Adrenal gland (tissue), 5 donors: ENCODE measurements at regions not wholly inside any gene's neighbourhood (a gene's known extent, or its start where the extent isn't known, plus 50 kb on each side); places are given as distances from the start of the nearest gene placed in this dataset.

Experiments used
- POLR2A ChIP-seq, 2 donors: fragments of 450-650 bp; IDR thresholded peaks; one replicate each; pipeline ENCODE4 v1.6.1; 2017; ENCODE audit warnings: antibody characterized with exemption in 2 of 2, mild to moderate bottlenecking in 2 of 2, moderate library complexity in 1 of 2
- TF ChIP-seq, protein P1 (sequence below), 6 experiments: fragments of 450-650 bp in 4 of 6; fragments of 200-600 bp in 2 of 6; sonication (generic) in 1 of 6; IDR thresholded peaks; 1 replicate in 5 of 6; 2 replicates in 1 of 6; pipeline versions ENCODE4 v1.5.1 to v1.8.0; 2016 to 2021; ENCODE audit warnings: antibody characterized with exemption in 6 of 6, mild to moderate bottlenecking in 2 of 6, moderate library complexity in 1 of 6
- donor health status: DM: no; HTN: no; CAD: no.

DNA sequence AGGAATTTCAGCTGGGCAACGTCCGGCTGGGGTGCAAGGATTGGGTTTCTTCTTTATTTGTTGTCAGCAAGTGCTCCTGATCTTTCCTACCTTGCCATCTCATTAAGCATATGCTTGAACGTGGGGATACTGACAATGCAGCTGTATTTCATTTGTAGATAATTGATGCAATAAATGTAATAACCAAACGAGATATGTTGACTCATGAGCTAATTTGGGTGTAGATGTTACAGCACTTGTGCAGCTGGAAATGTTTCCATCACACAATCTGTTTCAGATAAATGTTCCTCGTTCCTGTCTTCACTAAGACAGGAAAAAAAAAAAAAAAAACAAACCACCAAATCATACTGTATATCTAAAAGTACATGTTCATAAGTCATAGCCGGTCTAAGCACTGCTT is 123.8 kb downstream of the DMRT2 start:
- TF ChIP-seq, protein P1, sequence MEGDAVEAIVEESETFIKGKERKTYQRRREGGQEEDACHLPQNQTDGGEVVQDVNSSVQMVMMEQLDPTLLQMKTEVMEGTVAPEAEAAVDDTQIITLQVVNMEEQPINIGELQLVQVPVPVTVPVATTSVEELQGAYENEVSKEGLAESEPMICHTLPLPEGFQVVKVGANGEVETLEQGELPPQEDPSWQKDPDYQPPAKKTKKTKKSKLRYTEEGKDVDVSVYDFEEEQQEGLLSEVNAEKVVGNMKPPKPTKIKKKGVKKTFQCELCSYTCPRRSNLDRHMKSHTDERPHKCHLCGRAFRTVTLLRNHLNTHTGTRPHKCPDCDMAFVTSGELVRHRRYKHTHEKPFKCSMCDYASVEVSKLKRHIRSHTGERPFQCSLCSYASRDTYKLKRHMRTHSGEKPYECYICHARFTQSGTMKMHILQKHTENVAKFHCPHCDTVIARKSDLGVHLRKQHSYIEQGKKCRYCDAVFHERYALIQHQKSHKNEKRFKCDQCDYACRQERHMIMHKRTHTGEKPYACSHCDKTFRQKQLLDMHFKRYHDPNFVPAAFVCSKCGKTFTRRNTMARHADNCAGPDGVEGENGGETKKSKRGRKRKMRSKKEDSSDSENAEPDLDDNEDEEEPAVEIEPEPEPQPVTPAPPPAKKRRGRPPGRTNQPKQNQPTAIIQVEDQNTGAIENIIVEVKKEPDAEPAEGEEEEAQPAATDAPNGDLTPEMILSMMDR (IDR thresholded peaks at IDR 0.05), result no peak
- no peak for TF ChIP-seq POLR2A (IDR thresholded peaks at IDR 0.05)
